ENCODE measurements at regions not wholly inside any gene's neighbourhood (a gene's known extent, or its start where the extent isn't known, plus 50 kb on each side); places are given as distances from the start of the nearest gene placed in this dataset.
"Not testable (repeated sequence)": the region's sequence is repeated elsewhere in the genome, so short reads cannot be mapped to it uniquely, and the experiment has no call there.

- no peak for DNase-seq
These were observed 599.0 kb upstream of the TPK1 start for GRCh38 chr7:145434811-145435210.

GRCh38 chr7:145431834-145432233, 596.0 kb upstream of the TPK1 start:
- no peak for DNase-seq

DNA sequence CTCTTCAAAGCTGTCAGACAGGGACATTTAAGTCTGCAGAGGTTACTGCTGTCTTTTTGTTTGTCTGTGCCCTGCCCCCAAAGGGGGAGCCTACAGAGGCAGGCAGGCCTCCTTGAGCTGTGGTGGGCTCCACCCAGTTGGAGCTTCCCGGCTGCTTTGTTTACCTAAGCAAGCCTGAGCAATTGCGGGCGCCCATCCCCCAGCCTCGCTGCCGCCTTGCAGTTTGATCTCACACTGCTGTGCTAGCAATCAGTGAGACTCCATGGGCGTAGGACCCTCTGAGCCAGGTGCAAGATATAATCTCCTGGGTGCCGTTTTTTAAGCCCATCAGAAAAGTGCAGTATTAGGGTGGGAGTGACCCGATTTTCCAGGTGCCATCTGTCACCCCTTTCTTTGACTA, 582.6 kb upstream of the TPK1 start:
- not testable (repeated sequence) for DNase-seq

GRCh38 chr7:145411066-145411465, 575.2 kb upstream of the TPK1 start:
- no peak for DNase-seq

DNA sequence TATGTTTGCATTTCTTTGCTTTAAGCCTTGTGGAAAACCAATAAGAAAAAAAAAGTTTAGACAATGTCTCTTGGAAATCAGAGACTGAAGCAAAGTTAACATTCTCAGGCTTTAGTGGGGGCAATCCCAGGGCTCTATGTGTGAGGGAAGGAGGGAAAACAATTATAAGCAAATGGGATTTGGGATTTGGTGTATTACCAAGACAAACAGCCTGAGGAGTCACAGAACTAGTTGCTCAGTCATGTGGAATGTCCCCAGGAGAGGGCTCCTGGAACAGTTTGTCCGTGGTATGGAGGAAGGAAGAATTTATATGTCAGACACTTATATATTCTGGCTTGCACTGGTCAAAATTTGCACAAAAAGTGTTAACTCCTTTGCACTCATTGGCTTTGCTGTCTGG, 562.9 kb upstream of the TPK1 start:
- no peak for DNase-seq

- DNase-seq: no peak
These were observed 558.3 kb upstream of the TPK1 start for GRCh38 chr7:145394126-145394525.

DNA sequence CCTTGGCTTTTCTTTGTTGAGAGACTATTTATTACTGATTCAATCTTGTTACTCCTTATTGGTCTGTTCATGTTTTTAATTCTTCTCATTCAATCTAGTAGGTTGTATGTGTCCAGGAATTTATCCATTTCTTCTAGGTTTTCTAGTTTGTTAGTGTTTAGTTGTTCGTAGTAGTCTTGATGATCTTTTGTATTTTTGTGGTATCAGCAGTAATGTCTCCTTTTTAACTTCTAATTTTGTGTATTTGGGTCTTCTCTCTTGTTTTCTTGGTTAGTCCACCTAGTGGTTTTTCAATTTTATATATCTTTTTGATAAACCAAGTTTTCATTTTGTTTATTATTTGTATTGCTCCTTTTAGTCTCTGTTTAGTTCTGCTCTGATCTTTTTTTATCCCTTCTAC, 546.9 kb upstream of the TPK1 start:
- no peak for DNase-seq

- DNase-seq: no peak
These were observed 542.3 kb upstream of the TPK1 start for GRCh38 chr7:145378197-145378596.

DNA sequence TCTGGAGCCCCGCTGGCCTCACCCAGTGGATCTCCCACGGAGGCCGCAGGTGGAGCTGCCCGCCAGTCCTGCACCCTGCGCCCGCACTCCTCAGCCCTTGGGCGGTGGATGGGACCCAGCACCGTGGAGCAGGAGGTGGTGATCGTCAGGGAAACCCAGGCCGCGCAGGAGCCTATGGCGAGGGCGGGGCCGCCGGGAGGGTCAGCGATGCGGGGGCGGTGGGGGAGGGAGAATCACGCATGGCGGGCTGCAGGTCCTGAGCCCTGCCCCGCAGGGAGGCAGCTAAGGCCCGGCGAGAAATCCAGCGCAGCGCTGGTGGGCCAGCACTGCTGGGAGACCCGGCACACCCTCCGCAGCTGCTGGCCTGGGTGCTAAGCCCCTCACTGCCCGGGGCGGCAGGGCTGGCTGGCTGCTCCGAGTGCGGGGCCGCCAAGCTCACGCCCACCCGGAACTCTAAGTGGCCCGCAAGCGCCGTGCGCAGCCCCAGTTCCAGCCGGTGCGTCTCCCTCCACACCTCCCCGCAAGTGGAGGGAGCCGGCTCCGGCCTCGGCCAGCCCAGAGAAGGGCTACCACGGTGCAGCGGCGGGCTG, 524.8 kb upstream of the TPK1 start:
- no peak for DNase-seq

DNA sequence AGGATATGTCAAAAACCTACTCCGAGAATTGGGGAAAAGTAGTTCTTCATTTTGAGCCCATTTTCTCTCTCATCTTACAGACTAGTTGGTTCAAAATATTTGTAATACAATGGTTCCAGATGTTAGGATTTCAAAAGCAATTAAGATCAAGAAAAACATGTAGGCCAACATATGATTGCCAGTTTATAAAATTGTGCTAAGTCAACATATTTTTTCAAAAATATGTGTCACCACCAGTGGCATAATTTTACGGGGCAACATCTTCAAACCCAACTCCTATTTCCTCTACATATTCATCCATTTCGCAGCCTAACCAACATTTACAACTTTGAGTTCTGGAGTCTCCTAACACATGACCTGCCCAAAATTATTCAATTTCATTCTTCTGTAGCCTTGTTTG, 514.5 kb upstream of the TPK1 start:
- DNase-seq: no peak

GRCh38 chr7:145349452-145349851, 513.6 kb upstream of the TPK1 start:
- DNase-seq: not testable (repeated sequence)

DNA sequence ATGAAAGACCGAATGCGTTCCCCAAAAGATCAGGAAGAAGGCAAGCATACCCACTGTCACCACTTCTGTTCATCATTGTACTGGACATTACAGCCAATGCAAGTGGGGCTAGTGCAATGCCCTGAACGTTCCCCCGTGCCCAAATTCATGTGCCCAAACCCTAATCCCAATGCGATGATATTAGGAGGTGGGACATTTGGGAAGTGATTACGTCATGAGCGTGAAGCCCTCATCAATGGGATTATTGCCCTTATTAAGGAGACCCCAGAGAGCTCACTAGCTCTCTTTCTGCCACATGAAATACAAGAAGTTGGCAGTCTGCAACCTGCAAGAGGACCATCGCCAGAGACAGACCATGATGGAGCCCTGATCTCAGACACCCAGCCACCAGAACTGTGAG, 511.4 kb upstream of the TPK1 start:
- DNase-seq: no peak

- no peak for DNase-seq
These were observed 503.5 kb upstream of the TPK1 start for GRCh38 chr7:145339319-145339718.

- DNase-seq: no peak
These were observed 495.7 kb upstream of the TPK1 start for GRCh38 chr7:145331522-145331921.

DNA sequence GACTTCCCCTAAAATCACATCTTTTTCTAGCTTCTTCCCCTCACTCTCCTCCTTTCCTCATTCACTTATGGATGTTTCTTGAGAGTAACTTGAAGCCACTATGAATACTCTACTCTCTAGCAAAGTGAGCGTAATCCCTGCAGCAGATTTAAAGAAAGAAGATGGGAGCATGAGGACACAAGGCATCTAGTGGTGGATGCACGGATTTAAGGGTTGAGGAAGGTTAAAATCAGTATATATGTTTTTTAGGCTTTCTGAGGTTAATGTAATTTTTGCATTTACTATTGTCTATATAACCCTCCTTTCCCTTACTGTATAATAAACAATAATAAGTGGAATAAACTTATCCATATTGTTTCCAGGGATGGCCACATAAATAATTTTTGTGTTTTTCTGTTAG, 495.2 kb upstream of the TPK1 start:
- DNase-seq: no peak

DNA sequence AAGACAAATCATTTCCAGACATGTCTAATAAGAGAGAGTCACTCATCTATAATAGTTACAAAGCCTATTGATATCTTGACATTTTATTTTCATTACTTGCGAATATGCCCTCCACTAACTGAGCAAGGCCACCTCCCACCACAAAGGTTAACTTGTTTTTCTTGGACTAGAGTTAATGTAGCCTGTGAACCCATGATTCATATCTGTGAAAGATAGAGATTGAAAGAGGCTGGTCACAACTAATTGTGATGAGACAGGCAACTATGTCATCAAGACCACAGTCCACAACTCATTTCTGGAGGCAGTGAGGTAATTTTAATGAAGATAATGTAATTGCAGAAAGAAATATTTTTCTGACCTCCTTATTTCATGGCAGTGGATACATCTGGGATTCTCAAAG, 491.8 kb upstream of the TPK1 start:
- no peak for DNase-seq

DNA sequence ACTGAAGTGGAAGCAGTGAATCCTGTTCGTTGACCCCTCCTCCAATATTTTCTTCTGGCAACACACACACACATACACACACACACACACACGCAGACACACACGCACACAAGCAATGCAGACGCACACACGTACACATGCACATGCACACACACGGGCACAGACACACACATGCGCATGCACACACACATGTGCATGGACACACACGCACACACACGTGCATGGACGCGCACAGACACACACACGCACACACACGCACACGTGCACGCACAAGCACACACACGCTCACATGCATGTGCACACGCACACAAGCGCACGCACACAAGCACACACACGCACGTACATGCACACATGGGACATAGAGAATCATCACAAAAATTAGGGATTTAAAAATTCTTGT, 488.2 kb upstream of the TPK1 start:
- no peak for DNase-seq

DNA sequence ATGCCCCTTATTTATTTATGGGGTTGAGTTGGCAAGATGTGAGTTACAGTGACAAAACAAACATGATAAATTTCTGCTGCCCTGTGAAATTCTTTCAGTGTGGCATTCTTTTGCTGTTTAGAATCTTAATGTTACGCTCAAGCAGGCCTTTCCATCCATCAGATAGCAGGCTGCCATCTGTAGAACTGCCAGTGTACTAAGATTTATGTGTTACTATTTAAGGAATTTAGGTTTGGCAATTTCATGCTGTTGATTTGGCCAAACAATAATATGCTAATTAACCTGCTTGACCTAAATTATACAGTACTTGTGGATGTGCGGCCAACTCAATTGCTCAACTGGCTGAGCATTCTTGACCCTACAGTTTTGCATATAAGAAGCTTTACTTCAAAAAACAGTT, 477.7 kb upstream of the TPK1 start:
- no peak for DNase-seq

GRCh38 chr7:145293754-145294153, 457.9 kb upstream of the TPK1 start:
- no peak for DNase-seq

GRCh38 chr7:145293228-145293701, 457.4 kb upstream of the TPK1 start:
- no peak for DNase-seq

GRCh38 chr7:145289384-145289783, 453.5 kb upstream of the TPK1 start:
- no peak for DNase-seq

DNA sequence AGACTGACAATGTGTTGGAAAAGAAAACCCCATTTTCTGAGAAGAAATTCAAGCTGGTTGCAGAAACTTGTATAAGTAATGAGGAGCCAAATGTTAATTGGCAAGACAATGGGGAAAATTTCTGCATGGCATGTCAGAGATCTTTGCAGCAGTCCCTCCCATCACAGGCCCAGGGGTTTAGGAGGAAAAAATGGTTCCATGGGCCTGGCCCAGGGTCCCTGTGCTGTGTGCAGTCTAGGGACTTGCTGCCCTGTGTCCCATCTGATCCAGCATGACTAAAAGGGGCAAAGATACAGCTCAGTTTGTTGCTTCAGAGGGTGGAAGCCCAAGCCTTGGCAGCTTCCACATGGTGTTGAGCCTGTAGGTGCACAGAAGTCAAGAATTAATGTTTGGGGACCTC, 440.3 kb upstream of the TPK1 start:
- no peak for DNase-seq

DNA sequence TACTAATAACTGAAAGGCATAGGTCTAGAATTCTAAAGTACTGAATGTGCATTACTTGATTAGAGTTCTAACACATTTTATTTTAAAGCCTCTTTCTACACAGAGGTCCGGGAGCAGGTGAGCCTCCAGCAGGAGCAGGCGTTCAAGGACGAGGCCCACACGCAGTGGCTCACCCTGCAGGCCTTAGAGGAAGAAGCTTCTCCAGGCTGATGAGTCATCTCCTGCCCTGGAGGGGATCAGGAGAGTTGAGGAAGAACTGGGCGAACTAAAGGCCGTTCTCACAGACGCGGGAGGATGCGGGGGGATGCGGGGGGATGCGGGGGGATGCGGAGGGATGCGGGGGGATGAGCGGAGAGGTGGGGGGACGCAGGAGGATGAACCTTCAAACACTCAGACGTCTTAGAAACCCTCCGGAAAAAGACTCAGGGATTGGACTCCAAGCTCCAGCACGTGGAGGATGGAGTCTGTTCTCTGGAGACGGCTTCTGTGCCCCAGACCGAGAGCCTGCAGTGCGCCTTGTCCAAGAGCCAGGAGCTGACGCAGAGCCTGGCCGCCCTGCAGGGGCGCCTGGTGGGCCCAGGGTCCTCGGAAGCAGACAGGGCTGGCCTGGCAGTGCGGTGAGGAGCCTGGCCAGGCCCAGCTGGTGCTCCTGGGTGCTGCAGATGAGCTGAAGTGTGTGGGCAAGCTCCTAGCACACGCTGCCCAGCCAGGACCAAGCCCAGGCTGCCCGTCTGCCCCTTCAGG, 433.7 kb upstream of the TPK1 start:
- no peak for DNase-seq

- no peak for DNase-seq
These were observed 429.3 kb upstream of the TPK1 start for GRCh38 chr7:145265180-145265579.

- no peak for DNase-seq
These were observed 428.0 kb upstream of the TPK1 start for GRCh38 chr7:145263886-145264285.
